SJCRH30 (cell line): ENCODE measurements at regions not wholly inside any gene's neighbourhood (a gene's known extent, or its start where the extent isn't known, plus 50 kb on each side); places are given as distances from the start of the nearest gene placed in this dataset.
"Not testable (repeated sequence)": the region's sequence is repeated elsewhere in the genome, so short reads cannot be mapped to it uniquely, and the experiment has no call there.

Source experiments
- DNase-seq, 2 experiments: peaks; one replicate each; pipeline ENCODE4 v3.0.0-alpha.2; 2015 to 2020
- H3K27ac ChIP-seq: fragments of 250-450 bp; sonication (Bioruptor Pico); 2 replicates; pipeline ENCODE4 v1.5.1; 2020; ENCODE audit warnings: mild to moderate bottlenecking, moderate library complexity
- H3K27me3 ChIP-seq: fragments of 250-450 bp; sonication (Bioruptor Pico); 2 replicates; pipeline ENCODE4 v1.5.1; 2020; ENCODE audit warnings: mild to moderate bottlenecking, moderate library complexity
- H3K36me3 ChIP-seq: fragments of 250-450 bp; sonication (Bioruptor Pico); 2 replicates; pipeline ENCODE4 v1.5.1; 2020; ENCODE audit warnings: mild to moderate bottlenecking, moderate library complexity
- H3K4me1 ChIP-seq: fragments of 250-450 bp; sonication (Bioruptor Pico); 2 replicates; pipeline ENCODE4 v1.5.1; 2020; ENCODE audit warnings: mild to moderate bottlenecking, moderate library complexity
- H3K4me3 ChIP-seq: fragments of 250-450 bp; sonication (Bioruptor Pico); 2 replicates; pipeline ENCODE4 v1.5.1; 2020; ENCODE audit warnings: mild to moderate bottlenecking, moderate library complexity
- H3K9me3 ChIP-seq: fragments of 250-450 bp; sonication (Bioruptor Pico); replicated peaks from 2 replicates; pipeline ENCODE4 v1.5.1; 2020; ENCODE audit warnings: mild to moderate bottlenecking, moderate library complexity

- Histone ChIP-seq H3K9me3 (no peaks in the 10 kb centered on the region), H3K4me3 (no peak overlapping the region), H3K27me3 (peaks cover 4% of the 10 kb centered on the region; the same call in 1 of the 2 replicates), H3K27ac (no peak overlapping the region), H3K36me3 (no peaks in the 10 kb centered on the region), H3K4me1 (no peaks in the 10 kb centered on the region)
- DNase-seq = no peak
These were observed 1316.4 kb downstream of the TBC1D22A start for GRCh38 chr22:48078825-48079224.

GRCh38 chr22:48077699-48078098 lies 1315.2 kb downstream of the TBC1D22A start:
- Histone ChIP-seq H3K9me3 (no peaks in the 10 kb centered on the region), H3K4me1 (no peaks in the 10 kb centered on the region), H3K27ac (no peak overlapping the region), H3K4me3 (no peak overlapping the region), H3K27me3 (no peaks in the 10 kb centered on the region; the same call in 1 of the 2 replicates), H3K36me3 (no peaks in the 10 kb centered on the region)
- no peak for DNase-seq

- peak in 1 of 2 experiments; percentile 48 for DNase-seq
- Histone ChIP-seq H3K4me1 (no peaks in the 10 kb centered on the region), H3K27ac (no peak overlapping the region), H3K27me3 (peaks cover 8% of the 10 kb centered on the region; the same call in 1 of the 2 replicates), H3K9me3 (no peaks in the 10 kb centered on the region), H3K36me3 (no peaks in the 10 kb centered on the region), H3K4me3 (no peak overlapping the region)
These were observed 1313.6 kb downstream of the TBC1D22A start for GRCh38 chr22:48076008-48076407.

- Histone ChIP-seq H3K27ac (no peak overlapping the region), H3K36me3 (no peaks in the 10 kb centered on the region), H3K27me3 (peaks cover 12% of the 10 kb centered on the region; the same call in 1 of the 2 replicates), H3K9me3 (no peaks in the 10 kb centered on the region), H3K4me1 (no peaks in the 10 kb centered on the region), H3K4me3 (no peak overlapping the region)
- no peak for DNase-seq
These were observed 1313.2 kb downstream of the TBC1D22A start for GRCh38 chr22:48075604-48076003.

GRCh38 chr22:48072777-48073176 lies 1310.3 kb downstream of the TBC1D22A start:
- no peaks in the 10 kb centered on the region for H3K4me1 ChIP-seq
- no peak for DNase-seq
- no peaks in the 10 kb centered on the region for H3K36me3 ChIP-seq
- H3K27me3 ChIP-seq = peaks cover 12% of the 10 kb centered on the region; the same call in 1 of the 2 replicates
- no peak overlapping the region for H3K4me3 ChIP-seq
- H3K27ac ChIP-seq = no peak overlapping the region
- H3K9me3 ChIP-seq = no peaks in the 10 kb centered on the region

- Histone ChIP-seq H3K36me3 (no peaks in the 10 kb centered on the region), H3K4me3 (no peak overlapping the region), H3K9me3 (no peaks in the 10 kb centered on the region), H3K27ac (no peak overlapping the region), H3K4me1 (no peaks in the 10 kb centered on the region), H3K27me3 (peaks cover 12% of the 10 kb centered on the region; the same call in 1 of the 2 replicates)
- peak in 1 of 2 experiments; percentile 30 for DNase-seq
These were observed 1309.4 kb downstream of the TBC1D22A start for GRCh38 chr22:48071828-48072227.

GRCh38 chr22:48071305-48071704 lies 1308.9 kb downstream of the TBC1D22A start:
- H3K27ac ChIP-seq = no peak overlapping the region
- peaks cover 12% of the 10 kb centered on the region; the same call in 1 of the 2 replicates for H3K27me3 ChIP-seq
- H3K4me3 ChIP-seq = no peak overlapping the region
- H3K9me3 ChIP-seq = no peaks in the 10 kb centered on the region
- DNase-seq = no peak
- H3K36me3 ChIP-seq = no peaks in the 10 kb centered on the region
- no peaks in the 10 kb centered on the region for H3K4me1 ChIP-seq

- Histone ChIP-seq H3K27ac (no peak overlapping the region), H3K27me3 (peaks cover 15% of the 10 kb centered on the region; the same call in 1 of the 2 replicates), H3K4me1 (no peaks in the 10 kb centered on the region), H3K9me3 (no peaks in the 10 kb centered on the region), H3K4me3 (no peak overlapping the region), H3K36me3 (no peaks in the 10 kb centered on the region)
- DNase-seq = peak; percentile 33 to 59
These were observed 1308.3 kb downstream of the TBC1D22A start for GRCh38 chr22:48070760-48071159.

GRCh38 chr22:48070083-48070482 lies 1307.6 kb downstream of the TBC1D22A start:
- Histone ChIP-seq H3K36me3 (no peaks in the 10 kb centered on the region), H3K9me3 (no peaks in the 10 kb centered on the region), H3K4me1 (no peaks in the 10 kb centered on the region), H3K4me3 (no peak overlapping the region), H3K27me3 (peaks cover 15% of the 10 kb centered on the region; the same call in 1 of the 2 replicates), H3K27ac (no peak overlapping the region)
- no peak for DNase-seq

- H3K27ac ChIP-seq = no peak overlapping the region
- no peaks in the 10 kb centered on the region for H3K36me3 ChIP-seq
- DNase-seq = no peak
- H3K27me3 ChIP-seq = peaks cover 15% of the 10 kb centered on the region; the same call in 1 of the 2 replicates
- H3K4me3 ChIP-seq = no peak overlapping the region
- H3K4me1 ChIP-seq = no peaks in the 10 kb centered on the region
- H3K9me3 ChIP-seq = no peaks in the 10 kb centered on the region
These were observed 1306.8 kb downstream of the TBC1D22A start for GRCh38 chr22:48069256-48069655.

- no peaks in the 10 kb centered on the region for H3K9me3 ChIP-seq
These were observed 1306.0 kb downstream of the TBC1D22A start for GRCh38 chr22:48068323-48068885.

GRCh38 chr22:48065892-48066291 lies 1303.4 kb downstream of the TBC1D22A start:
- Histone ChIP-seq H3K27ac (no peak overlapping the region), H3K4me1 (no peaks in the 10 kb centered on the region), H3K9me3 (no peaks in the 10 kb centered on the region), H3K27me3 (peaks cover 6% of the 10 kb centered on the region; the same call in 1 of the 2 replicates), H3K4me3 (no peak overlapping the region), H3K36me3 (no peaks in the 10 kb centered on the region)
- DNase-seq = no peak

More at GRCh38 chr22:48068323-48068885, 1306.0 kb downstream of the TBC1D22A start:
- H3K4me3 ChIP-seq = no peak overlapping the region
- peaks cover 15% of the 10 kb centered on the region; the same call in 1 of the 2 replicates for H3K27me3 ChIP-seq
- H3K4me1 ChIP-seq = no peaks in the 10 kb centered on the region
- H3K27ac ChIP-seq = no peak overlapping the region
- no peaks in the 10 kb centered on the region for H3K36me3 ChIP-seq
- DNase-seq = no peak

- Histone ChIP-seq H3K4me3 (no peak overlapping the region), H3K9me3 (no peaks in the 10 kb centered on the region), H3K27me3 (0 out of 2 replicates have a peak, but pooled peaks cover 3% of the 10 kb centered on the region), H3K36me3 (no peaks in the 10 kb centered on the region), H3K27ac (no peak overlapping the region), H3K4me1 (no peaks in the 10 kb centered on the region)
- DNase-seq = no peak
These were observed 1299.3 kb downstream of the TBC1D22A start for GRCh38 chr22:48061726-48062125.

GRCh38 chr22:48060266-48060665 lies 1297.8 kb downstream of the TBC1D22A start:
- Histone ChIP-seq H3K9me3 (no peaks in the 10 kb centered on the region), H3K27ac (no peak overlapping the region), H3K27me3 (no peaks in the 10 kb centered on the region), H3K4me1 (0 out of 2 replicates have a peak, but pooled peaks cover 3% of the 10 kb centered on the region), H3K36me3 (no peaks in the 10 kb centered on the region), H3K4me3 (no peak overlapping the region)
- no peak for DNase-seq

- not testable (repeated sequence) for H3K27me3 ChIP-seq, H3K4me3 ChIP-seq, H3K36me3 ChIP-seq, H3K4me1 ChIP-seq, H3K9me3 ChIP-seq, H3K27ac ChIP-seq, DNase-seq
These were observed 1297.1 kb downstream of the TBC1D22A start for GRCh38 chr22:48059521-48059920.
